Limb (tissue), 2 donors: ENCODE measurements at regions not wholly inside any gene's neighbourhood (a gene's known extent, or its start where the extent isn't known, plus 50 kb on each side); places are given as distances from the start of the nearest gene placed in this dataset.

Experiments used
- DNase-seq, 2 donors: peaks; one replicate each; pipeline ENCODE4 v3.0.0-alpha.2; 2016; ENCODE audit errors: extremely low spot score in 2 of 2

DNA sequence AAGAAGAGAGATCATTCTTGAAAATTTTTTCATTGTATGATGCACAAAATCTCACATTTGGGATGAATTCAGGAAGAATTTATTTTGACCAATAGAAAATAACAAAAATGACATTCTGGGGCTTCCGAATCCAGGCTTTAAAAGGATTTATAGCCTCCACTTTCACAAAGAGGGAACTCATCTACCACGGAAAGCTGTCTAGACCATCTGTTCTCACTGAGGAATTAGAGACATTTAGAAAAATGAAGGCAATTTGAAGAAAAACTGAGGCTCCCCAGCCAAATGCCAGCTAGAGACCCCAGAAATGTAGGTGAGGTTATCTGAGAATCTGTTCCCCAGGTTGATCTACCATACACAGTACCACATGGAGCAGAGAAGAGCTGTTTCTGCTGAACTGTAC is 464.3 kb downstream of the TMA16 start:
- DNase-seq = no peak

GRCh38 chr4:163959932-163960331 is 465.4 kb downstream of the TMA16 start:
- no peak for DNase-seq

- no peak for DNase-seq
Measured at GRCh38 chr4:163966612-163967011, 472.1 kb downstream of the TMA16 start.

DNA sequence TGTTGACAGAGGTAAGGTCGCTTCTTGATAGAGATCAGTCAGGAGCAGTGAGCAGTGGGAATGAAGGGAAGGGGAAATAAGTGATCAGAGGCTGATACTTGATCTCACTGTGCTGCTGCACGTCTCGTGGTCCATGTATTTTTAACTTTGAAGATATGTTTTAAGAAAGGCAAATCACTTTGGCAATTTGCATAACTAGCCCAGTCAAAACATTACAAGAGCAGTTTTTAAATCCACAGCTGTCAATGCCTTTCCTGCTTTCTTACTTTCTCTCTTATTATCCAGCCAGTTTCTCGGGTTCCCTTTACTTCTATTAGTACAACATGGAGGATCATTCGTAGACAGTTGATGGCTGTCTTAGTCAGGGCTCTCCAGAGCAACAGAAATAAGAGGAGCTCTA is 472.8 kb downstream of the TMA16 start:
- no peak for DNase-seq

- no peak for DNase-seq
Measured at GRCh38 chr4:163967710-163968109, 473.2 kb downstream of the TMA16 start.

- DNase-seq = no peak
Measured at GRCh38 chr4:163969291-163969690, 474.8 kb downstream of the TMA16 start.

GRCh38 chr4:163976588-163976987 is 482.1 kb downstream of the TMA16 start:
- no peak for DNase-seq

DNA sequence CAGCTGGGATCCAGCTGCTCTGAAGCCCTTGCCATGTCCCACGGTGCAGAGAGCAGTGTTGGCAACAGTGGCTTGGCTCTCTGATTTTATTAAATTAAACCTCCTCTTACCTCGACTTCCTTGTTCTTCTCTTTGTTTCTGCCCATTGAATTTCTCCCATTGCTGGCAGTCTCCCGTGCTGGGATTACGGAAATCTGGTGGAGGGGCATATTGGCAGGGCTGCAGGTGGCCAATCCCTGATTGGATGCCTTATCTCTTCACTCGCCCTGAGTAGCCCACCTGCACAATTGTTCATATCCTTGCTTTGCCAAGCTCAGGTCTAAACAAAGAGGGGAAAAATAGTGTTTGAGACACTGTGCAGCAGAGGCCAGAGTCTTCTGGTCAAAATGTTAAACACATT is 493.9 kb downstream of the TMA16 start:
- DNase-seq = peak in 1 of 2 donors; percentile 27

DNA sequence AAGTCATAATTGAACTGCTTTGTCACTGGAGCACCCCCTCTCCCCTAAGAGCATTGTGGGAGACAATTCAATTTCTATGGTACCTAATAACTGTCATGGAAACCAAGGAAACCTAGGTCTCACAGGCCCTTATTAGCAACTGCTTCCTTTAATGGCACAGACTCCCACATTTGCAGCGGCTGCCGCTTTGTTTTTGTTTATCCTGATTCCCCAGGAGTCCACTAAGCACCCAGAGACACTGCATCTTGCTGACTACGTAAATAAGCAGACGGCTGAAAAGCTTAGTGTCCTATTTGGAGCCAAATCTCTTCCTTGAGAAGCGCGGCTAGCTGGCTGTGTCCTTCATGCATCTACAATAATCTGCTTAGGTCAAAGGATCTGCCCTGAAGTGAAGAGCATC is 494.4 kb downstream of the TMA16 start:
- peak in 1 of 2 donors; percentile 34 for DNase-seq

GRCh38 chr4:163991298-163991865 is 496.9 kb downstream of the TMA16 start:
- no peak for DNase-seq

GRCh38 chr4:164009435-164009834 is 514.9 kb downstream of the TMA16 start:
- DNase-seq = no peak

GRCh38 chr4:164011791-164012190 is 517.3 kb downstream of the TMA16 start:
- DNase-seq = no peak

DNA sequence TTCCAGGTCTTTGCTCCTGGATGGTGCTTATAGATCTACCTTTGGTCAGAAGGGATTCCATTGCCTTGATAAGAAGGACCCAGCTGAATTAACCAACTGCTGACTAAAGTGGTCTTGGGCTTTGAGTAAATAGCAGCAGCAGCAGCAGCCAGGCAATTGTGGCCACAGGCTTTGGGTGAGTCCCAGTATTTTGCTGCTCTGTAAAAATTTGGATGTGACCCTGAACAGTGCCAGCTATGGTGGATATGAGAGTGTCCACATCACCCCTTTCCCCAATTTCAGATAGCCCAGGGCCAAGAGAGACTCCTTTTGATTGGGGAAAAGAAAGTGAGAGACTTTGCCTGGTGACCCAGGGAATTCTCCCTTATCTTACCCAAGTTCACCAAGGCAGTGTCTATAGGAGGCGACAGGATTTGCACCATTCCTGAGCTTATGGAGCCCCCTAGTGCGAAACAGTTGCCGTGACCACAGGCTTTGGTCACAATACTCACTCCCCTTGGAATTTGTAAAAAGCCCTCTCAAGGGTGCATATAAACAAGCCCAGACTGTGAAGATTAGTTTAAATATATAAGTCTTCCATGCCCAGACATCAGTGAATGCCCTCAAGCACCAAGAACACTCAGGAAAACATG is 518.0 kb downstream of the TMA16 start:
- DNase-seq = peak in 1 of 2 donors; percentile 54

DNA sequence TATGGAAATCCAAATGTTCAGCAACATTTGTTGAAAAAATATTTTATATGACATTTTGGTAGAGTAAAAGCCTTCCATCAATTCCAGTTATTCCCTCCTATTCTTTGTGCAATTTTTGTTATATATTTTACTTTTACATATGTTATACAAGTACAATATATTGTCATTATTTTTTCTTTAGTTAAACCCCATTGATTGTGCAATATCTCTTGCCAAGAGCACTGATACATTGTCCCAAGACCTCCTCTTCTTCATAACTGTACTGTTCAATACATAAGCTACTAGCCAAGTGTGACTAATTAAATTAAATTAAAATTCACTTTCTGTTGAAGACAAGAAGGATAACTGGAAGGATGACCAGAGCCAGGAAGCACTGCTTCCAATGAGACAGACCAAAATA is 527.5 kb downstream of the TMA16 start:
- no peak for DNase-seq

DNA sequence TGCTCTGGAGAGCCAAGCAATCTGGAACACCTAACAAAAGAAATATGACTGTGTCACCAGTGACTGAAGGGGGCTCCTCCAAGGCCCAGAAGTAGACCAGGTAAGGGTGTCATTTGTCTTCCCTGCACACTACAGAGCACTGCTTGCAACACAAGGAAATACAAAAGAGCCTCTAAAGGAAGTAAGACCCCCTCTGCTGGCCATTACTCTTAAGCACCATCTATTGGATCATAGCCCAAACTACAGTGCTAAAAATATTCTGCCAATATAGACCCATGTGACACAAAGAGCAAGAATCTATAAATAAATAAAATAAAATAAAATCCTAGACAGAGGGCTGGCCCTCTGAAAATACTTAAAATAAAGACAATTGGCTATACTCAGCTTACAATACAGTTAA is 528.7 kb downstream of the TMA16 start:
- no peak for DNase-seq

- no peak for DNase-seq
Measured at GRCh38 chr4:164027805-164028204, 533.3 kb downstream of the TMA16 start.

DNA sequence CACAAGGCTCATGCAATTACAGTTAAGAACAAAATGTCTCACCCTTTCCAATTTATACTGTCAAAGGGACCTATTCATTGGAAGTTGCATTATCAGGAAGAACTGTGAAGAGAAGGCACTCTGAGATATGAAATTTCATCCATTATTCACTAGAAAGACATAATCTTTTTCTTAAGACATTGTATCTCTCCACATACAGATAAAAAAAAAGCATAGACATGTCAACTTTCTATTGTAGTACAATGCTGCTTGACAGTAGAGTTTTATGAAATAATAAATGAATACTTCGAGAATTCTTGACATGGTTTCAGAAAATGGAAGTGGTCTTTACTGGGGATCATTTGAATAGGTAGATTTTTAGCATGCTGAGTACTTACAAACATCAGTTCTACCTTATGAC is 545.0 kb downstream of the TMA16 start:
- DNase-seq = no peak

DNA sequence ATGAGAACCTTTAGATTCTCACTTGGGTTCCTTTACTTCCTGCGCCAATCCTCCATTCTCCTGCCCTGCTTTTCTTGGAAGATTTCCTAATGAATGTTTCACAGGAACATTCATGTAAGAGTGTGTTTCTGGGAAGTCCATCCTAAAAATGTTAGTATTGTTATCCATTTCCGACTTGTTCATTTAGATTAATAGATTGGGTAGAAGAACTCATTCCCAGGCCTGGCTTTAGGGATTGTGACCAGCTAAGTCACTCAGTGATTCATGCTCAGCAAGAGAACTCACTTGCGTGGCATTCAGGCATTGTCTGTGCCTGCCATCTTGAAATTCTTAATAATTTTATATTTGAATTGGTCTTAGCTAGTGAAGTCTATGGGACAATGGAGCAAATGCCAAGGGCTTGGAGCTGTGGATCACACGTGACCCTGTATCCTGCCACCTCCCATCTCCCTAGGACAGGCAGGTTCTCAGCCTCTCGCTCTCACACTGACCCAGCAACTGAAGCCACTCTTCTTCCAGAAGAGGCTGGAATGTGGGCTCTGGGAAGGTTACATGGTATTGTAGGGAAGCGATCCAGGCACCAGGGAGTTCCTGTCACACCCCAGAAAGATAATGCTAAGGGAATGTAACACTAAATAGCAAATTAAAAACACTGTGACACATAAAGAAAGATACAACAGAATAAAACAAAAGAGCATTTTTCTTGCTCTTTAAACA is 562.1 kb downstream of the TMA16 start:
- no peak for DNase-seq

- DNase-seq = no peak
Measured at GRCh38 chr4:164058776-164059445, 564.4 kb downstream of the TMA16 start.

DNA sequence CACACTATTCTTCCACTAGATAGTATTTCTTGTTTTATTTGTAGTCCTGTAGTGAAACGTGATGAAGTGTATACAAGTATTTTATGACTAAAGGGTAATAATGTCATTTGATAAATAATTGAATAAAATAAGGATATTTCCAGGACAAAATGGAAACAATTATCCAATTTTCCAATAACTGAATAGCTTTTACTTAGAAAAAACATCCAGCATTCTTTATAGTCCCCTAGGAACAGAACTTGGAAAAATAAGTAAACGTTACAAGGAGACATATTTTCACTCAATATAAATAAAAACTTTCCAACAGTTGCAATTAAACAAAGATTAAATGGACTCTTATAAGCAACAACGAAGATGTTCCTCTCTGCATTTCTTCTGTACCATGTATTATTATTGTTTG is 566.0 kb downstream of the TMA16 start:
- DNase-seq = no peak

DNA sequence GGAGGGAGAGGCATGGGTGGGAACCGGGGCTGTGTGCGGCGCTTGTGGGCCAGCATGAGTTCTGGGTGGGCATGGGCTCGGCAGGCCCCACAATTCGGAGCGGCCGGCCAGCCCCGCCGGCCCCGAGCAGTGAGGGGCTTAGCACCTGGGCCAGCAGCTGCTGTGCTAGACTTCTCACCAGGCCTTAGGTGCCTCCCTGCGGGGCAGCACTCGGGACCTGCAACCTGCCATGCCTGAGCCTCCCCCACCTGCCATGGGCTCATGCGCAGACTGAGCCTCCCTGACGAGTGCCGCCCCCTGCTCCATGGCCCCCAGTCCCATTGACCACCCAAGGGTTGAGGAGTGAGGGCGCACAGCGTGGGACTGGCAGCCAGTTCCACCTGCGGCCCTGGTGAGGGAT is 573.9 kb downstream of the TMA16 start:
- DNase-seq = no peak

DNA sequence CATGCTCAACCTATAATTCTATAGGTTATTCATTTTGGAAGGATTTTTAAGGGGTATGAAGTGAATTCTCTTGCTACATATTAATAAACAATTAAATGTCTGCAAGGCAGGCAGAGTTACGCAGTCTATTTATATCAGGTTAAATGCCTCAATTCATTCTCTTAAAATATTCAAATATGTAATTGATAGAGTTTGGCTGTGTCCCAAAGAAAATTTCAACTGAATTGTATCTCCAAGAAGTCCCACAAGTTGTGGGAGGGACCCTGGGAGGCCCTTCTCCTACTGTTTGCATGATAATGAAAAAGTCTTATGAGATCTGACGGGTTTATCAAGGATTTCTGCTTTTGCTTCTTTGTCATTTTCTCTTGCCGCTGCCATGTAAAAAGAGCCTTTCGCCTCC is 576.1 kb downstream of the TMA16 start:
- DNase-seq = no peak
